Activated CD4-positive, alpha-beta T cell treated with anti-CD3 and anti-CD28 coated beads for 36 hours (primary cell): ENCODE measurements at regions not wholly inside any gene's neighbourhood (a gene's known extent, or its start where the extent isn't known, plus 50 kb on each side); places are given as distances from the start of the nearest gene placed in this dataset.
"Not testable (repeated sequence)": the region's sequence is repeated elsewhere in the genome, so short reads cannot be mapped to it uniquely, and the experiment has no call there.

Source experiments
- ATAC-seq: fragments of 200-7000 bp; cut with Tn5 transposase; one replicate; pipeline ENCODE4 v1.10.0; 2021; ENCODE audit warnings: mild to moderate bottlenecking, moderate library complexity
- CTCF ChIA-PET: fragments of 350-600 bp; sonication (Branson Sonifier 250); formaldehyde crosslinking; loops from one replicate; lab custom pipeline; 2021; ENCODE audit warnings: antibody characterized with exemption; lab: Charles Lee
- POLR2A ChIA-PET: fragments of 350-600 bp; sonication (Branson Sonifier 250); formaldehyde crosslinking; loops from one replicate; lab custom pipeline; 2021; ENCODE audit warnings: antibody characterized with exemption, inconsistent platforms; lab: Charles Lee
- DNase-seq: peaks from one replicate; pipeline ENCODE4 v3.0.0-alpha.2; 2020
- H3K27ac Mint-ChIP-seq: one replicate; pipeline ENCODE4 v1.8.0; 2021; ENCODE audit warnings: mixed read lengths
- H3K27me3 Mint-ChIP-seq: one replicate; pipeline ENCODE4 v1.8.0; 2021; ENCODE audit warnings: mixed read lengths
- H3K36me3 Mint-ChIP-seq: one replicate; pipeline ENCODE4 v1.8.0; 2021; ENCODE audit warnings: low read depth, mixed read lengths
- H3K4me1 Mint-ChIP-seq: one replicate; pipeline ENCODE4 v1.8.0; 2021; ENCODE audit warnings: mixed read lengths
- H3K4me3 Mint-ChIP-seq: one replicate; pipeline ENCODE4 v1.8.0; 2021; ENCODE audit warnings: mild to moderate bottlenecking, moderate library complexity, mixed read lengths
- H3K9me3 Mint-ChIP-seq: one replicate; pipeline ENCODE4 v1.8.0; 2021; ENCODE audit warnings: low read depth, mixed read lengths
- intact Hi-C, 2 experiments: fragments of 100-400 bp; cut with DNase I in 1 of 2; cut with micrococcal nuclease in 1 of 2; formaldehyde crosslinking; loops; one replicate each; pipeline versions ENCODE4 v1.14.2 to v1.15.1; 2022 to 2024; cut with DNase I, micrococcal nuclease

DNA sequence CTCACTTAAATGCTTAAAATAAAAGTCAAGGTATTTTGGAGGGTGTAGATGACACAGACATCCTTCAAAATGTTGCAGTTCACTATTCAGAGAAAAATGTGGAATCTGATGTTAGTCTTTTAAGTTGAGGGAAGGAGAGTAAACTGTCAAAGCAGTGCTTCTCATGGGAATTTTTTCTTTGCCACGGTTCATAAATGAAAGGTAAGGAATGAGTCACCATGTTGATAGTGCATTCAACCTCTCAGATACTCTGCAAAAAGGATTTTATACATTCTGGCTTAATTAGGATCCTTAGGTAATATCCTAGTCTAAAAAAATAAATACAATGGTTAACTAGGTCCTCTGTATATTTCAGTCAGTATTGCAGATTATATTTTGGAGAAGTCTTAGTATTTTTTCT lies 804.3 kb downstream of the TTLL7 start:
- H3K27ac Mint-ChIP-seq, DNase-seq, POLR2A ChIA-PET, CTCF ChIA-PET, H3K9me3 Mint-ChIP-seq, H3K36me3 Mint-ChIP-seq, H3K27me3 Mint-ChIP-seq, H3K4me1 Mint-ChIP-seq, ATAC-seq, H3K4me3 Mint-ChIP-seq, intact Hi-C loops: not testable (repeated sequence)

DNA sequence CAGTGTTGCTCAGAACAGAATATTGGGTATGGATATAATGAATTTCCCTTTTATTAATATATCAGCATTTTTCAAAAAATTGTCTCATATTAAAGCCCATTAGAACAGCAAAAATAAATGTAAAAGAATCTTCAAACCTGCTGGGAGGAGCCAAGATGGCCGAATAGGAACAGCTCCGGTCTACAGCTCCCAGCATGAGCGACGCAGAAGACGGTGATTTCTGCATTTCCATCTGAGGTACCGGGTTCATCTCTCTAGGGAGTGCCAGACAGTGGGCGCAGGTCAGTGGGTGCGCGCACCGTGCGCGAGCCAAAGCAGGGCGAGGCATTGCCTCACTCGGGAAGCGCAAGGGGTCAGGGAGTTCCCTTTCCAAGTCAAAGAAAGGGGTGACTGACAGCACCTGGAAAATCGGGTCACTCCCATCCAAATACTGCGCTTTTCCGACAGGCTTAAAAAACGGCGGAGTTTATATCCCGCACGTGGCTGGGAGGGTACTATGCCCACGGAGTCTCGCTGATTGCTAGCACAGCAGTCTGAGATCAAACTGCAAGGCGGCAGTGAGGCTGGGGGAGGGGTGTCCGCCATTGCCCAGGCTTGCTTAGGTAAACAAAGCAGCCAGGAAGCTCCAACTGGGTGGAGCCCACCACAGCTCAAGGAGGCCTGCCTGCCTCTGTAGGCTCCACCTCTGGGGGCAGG lies 816.8 kb downstream of the TTLL7 start:
- ATAC-seq, H3K4me3 Mint-ChIP-seq, POLR2A ChIA-PET, CTCF ChIA-PET, H3K27ac Mint-ChIP-seq, H3K27me3 Mint-ChIP-seq, intact Hi-C loops, H3K36me3 Mint-ChIP-seq, DNase-seq, H3K4me1 Mint-ChIP-seq, H3K9me3 Mint-ChIP-seq: not testable (repeated sequence)

DNA sequence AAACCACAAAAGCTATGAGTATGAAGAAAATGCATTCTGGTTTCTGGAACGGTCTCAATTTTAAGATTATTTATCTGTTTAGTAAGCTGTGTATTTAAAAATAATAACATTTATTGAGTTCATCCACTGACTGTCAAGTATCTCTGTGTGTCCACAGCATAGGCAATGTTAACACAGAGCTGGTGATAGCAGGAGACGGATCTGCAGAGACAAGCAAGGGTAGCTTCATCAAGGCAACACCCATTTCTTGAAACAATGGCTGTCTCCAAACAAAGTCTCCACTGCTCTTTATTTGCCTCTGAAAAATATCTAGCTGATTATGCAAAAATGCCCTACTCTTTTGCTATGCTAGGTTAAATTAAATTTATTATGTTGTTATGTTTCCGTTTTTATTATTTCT lies 818.3 kb downstream of the TTLL7 start:
- H3K36me3 Mint-ChIP-seq, DNase-seq, CTCF ChIA-PET, H3K4me3 Mint-ChIP-seq, intact Hi-C loops, H3K27ac Mint-ChIP-seq, H3K4me1 Mint-ChIP-seq, H3K9me3 Mint-ChIP-seq, POLR2A ChIA-PET, H3K27me3 Mint-ChIP-seq, ATAC-seq: not testable (repeated sequence)

DNA sequence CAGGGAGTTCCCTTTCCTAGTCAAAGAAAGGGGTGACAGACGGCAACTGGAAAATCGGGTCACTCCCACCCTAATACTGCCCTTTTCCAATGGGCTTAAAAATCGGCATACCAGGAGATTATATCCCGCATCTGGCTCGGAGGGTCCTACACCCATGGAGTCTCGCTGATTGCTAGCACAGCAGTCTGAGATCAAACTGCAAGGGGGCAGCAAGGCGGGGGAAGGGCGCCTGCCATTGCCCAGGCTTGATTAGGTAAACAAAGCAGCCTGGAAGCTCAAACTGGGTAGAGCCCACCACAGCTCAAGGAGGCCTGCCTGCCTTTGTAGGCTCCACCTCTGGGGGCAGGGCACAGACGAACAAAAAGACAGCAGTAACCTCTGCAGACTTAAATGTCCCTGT lies 831.3 kb downstream of the TTLL7 start:
- POLR2A ChIA-PET, H3K4me1 Mint-ChIP-seq, DNase-seq, intact Hi-C loops, H3K27me3 Mint-ChIP-seq, CTCF ChIA-PET, H3K36me3 Mint-ChIP-seq, H3K4me3 Mint-ChIP-seq, H3K27ac Mint-ChIP-seq, H3K9me3 Mint-ChIP-seq, ATAC-seq: not testable (repeated sequence)

DNA sequence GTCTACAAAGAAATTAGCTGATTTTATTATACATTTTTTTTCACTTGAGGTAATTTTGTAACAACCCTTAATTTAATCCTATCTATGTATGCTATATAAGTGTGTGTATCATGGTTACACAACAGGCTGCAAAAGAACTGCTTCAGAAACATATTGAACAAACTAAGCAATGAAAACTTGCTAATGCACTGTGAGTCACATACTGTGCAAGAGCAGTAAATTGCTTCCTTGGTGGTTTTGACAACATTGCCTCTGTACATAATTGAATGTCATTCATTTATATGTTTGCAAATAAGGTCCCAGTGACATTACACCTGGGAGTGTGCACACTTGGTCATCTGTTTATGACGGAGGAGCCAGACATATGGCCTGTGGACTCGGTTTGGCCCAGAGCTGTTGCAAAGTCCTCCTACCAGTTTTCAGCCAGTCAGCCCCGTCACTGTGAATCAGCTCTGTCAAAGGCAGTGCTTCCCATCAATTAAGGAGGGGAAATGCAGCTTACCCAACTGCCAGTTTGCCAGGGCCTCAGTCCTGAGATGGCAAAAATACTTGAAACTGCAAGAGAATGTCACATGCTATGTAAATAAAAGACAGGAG lies 835.0 kb downstream of the TTLL7 start:
- DNase-seq, intact Hi-C loops, CTCF ChIA-PET, H3K4me3 Mint-ChIP-seq, H3K27ac Mint-ChIP-seq, ATAC-seq, H3K27me3 Mint-ChIP-seq, POLR2A ChIA-PET, H3K9me3 Mint-ChIP-seq, H3K4me1 Mint-ChIP-seq, H3K36me3 Mint-ChIP-seq: not testable (repeated sequence)

DNA sequence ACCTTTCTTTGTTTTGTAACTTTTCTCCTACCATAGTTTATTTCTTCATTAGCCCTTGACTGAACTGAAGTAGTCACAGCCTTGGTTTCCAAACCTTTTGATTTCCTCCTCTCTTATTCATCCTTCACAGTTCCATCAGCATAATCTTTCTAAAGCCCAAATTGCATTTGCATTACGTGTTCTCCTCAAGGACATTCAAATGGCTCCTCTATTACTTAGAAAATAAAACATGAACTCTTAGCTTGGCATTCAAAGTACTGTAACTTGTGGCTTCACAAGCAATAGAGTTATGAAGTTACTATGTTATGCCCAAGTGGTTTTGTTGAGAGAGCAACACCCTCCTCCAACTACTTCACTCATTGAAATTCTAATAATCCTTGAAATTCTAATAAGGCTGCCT lies 840.0 kb downstream of the TTLL7 start:
- POLR2A ChIA-PET, H3K4me1 Mint-ChIP-seq, CTCF ChIA-PET, H3K27me3 Mint-ChIP-seq, H3K9me3 Mint-ChIP-seq, H3K4me3 Mint-ChIP-seq, H3K27ac Mint-ChIP-seq, H3K36me3 Mint-ChIP-seq, DNase-seq, ATAC-seq, intact Hi-C loops: not testable (repeated sequence)

DNA sequence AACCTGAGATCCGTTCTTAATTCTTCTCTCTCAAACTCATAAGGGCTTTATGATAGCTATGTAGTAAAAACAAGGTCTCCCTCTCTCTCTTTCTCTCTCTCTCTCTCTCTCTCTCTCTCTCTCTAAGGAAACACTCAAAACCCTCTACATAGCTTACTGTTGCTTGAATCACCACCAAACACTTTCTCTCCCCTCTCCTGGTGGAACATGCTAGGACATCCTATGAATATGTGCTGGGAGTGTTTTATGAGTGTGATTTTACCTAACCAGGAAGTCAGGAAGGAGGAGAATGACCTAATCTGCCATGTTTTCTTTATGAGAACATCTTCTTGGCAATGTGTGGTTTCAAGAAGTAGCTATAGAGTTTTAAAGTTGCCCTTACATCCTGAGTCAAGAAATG lies 844.6 kb downstream of the TTLL7 start:
- H3K27me3 Mint-ChIP-seq, intact Hi-C loops, H3K4me3 Mint-ChIP-seq, CTCF ChIA-PET, H3K4me1 Mint-ChIP-seq, ATAC-seq, DNase-seq, H3K27ac Mint-ChIP-seq, POLR2A ChIA-PET, H3K36me3 Mint-ChIP-seq, H3K9me3 Mint-ChIP-seq: not testable (repeated sequence)

DNA sequence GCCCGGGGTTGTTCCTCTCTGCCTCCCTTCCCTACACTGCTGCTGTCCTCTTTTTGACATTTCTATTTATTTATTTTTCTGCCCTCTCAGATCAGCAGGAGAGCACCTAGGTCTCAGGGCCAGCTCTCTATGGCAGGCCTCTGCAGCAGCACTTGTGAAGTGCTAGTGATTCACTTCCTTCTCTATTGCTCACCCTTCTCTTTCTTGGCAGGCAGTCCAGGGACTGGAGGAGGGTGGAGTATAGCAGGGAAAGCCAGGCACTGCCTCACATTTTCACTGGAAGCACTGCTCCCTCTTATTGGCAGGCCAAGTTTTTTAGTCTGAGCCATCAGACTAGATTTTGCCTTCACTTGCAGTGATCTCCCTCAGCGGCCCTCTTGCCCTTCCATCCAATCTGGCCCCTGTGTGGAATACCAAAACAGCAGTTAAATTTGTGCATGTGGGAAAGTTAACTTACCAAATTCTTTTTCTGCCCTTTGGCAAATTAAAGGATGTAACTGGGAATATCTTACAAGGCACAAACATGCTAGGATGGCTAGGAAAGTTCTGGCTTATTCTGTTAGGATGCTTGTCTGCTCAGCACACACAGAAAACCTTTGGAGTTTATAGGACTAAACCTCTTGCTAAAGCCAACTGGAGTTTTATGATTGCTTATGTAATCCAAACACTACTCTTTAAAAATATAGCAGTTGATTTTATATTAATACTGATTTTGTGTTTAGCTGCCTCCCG lies 847.6 kb downstream of the TTLL7 start:
- H3K27ac Mint-ChIP-seq, H3K27me3 Mint-ChIP-seq, intact Hi-C loops, H3K4me1 Mint-ChIP-seq, H3K4me3 Mint-ChIP-seq, H3K36me3 Mint-ChIP-seq, DNase-seq, POLR2A ChIA-PET, CTCF ChIA-PET, H3K9me3 Mint-ChIP-seq: not testable (repeated sequence)
- peak; percentile 74 for ATAC-seq

DNA sequence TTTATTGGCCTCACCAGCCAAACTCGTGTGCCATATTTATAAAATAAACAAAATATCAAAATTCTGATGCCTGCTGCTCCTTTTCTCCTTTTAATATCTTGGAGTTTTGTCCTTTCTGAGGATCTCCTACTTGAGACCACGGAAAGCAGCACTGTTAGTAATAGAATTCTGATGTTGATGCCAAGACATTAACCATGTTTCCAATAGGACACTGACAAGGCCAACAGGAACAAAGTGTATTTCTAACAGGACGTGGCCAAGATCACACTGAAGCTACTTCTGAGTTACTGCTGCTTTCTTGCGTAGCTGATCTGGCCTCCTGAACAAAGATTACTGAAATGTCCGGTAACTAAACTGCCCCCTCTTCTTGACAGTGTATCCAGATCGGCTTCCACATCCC lies 848.5 kb downstream of the TTLL7 start:
- H3K27me3 Mint-ChIP-seq, CTCF ChIA-PET, H3K4me1 Mint-ChIP-seq, H3K36me3 Mint-ChIP-seq, intact Hi-C loops, H3K4me3 Mint-ChIP-seq, POLR2A ChIA-PET, ATAC-seq, DNase-seq, H3K9me3 Mint-ChIP-seq, H3K27ac Mint-ChIP-seq: not testable (repeated sequence)

DNA sequence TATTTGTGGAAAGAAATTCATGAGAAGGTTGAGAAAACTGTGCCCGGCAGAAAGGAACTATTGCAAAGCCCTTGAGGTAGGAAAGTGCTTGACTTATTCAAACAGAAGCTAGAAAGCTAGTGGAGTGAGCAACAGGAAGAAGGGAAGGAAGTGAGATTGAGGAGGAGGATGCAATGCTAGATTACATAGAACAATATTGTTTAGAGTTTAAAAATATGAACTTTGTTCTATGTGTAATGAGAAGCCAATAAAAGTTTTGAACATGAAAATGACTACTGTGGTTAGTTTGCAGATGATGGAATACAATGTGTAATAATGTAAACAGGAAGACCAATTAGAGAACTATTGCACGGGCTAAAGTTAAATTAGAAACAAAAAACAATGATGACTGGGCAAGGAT lies 853.1 kb downstream of the TTLL7 start:
- H3K36me3 Mint-ChIP-seq, H3K9me3 Mint-ChIP-seq, H3K27me3 Mint-ChIP-seq, ATAC-seq, POLR2A ChIA-PET, H3K27ac Mint-ChIP-seq, CTCF ChIA-PET, DNase-seq, H3K4me3 Mint-ChIP-seq, H3K4me1 Mint-ChIP-seq, intact Hi-C loops: not testable (repeated sequence)

DNA sequence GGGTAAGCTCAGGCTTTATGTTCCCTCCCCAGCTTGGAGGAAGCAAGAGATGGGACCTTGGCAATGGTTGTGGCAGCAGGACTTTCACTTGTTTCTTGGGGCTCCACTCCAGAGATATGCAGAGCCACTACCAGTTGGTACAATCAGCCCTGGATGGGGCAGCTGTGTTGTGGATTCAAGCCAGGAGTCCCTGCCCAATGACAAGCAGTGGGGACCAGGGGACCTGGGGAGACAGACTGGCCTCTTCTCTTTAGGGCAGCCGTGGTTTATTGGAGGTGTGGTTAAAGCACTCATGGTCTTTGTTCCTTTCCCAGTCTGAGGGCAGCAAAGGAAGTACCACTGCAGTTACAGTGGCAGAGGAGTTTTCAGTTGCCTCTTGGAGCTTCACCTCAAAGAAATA lies 856.1 kb downstream of the TTLL7 start:
- CTCF ChIA-PET, H3K4me3 Mint-ChIP-seq, H3K27me3 Mint-ChIP-seq, intact Hi-C loops, H3K27ac Mint-ChIP-seq, ATAC-seq, H3K9me3 Mint-ChIP-seq, POLR2A ChIA-PET, DNase-seq, H3K36me3 Mint-ChIP-seq, H3K4me1 Mint-ChIP-seq: not testable (repeated sequence)

DNA sequence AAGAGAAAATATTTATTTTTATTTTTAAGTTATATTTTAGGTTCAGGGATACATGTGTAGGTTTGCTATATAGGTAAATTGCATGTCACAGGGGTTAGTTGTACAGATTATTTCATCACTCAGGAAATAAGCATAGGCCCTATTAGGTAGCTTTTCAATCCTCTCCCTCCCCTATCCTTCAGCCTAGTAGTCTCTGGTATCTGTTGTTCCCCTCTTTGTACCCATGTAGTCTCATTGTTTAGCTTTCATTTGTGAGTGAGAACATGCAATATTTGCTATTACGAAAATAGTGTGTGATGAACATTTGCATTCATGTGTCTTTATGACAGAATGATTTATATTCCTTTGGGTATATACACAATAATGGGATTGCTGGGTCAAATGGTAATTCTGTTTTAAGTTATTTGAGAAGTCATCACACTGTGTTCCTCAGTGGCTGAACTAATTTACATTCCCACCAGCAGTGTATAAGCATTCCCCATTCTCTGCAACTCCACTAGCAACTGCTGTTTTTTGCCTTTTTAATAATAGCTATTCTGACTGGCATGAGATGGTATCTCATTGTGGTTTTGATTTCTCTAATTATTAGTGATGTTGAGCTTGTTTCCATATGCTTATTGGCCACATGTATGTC lies 863.3 kb downstream of the TTLL7 start:
- POLR2A ChIA-PET, CTCF ChIA-PET, H3K4me3 Mint-ChIP-seq, DNase-seq, intact Hi-C loops, H3K9me3 Mint-ChIP-seq, H3K27ac Mint-ChIP-seq, H3K4me1 Mint-ChIP-seq, ATAC-seq, H3K27me3 Mint-ChIP-seq, H3K36me3 Mint-ChIP-seq: not testable (repeated sequence)
